ENCODE measurements at regions not wholly inside any gene's neighbourhood (a gene's known extent, or its start where the extent isn't known, plus 50 kb on each side); places are given as distances from the start of the nearest gene placed in this dataset.

DNA sequence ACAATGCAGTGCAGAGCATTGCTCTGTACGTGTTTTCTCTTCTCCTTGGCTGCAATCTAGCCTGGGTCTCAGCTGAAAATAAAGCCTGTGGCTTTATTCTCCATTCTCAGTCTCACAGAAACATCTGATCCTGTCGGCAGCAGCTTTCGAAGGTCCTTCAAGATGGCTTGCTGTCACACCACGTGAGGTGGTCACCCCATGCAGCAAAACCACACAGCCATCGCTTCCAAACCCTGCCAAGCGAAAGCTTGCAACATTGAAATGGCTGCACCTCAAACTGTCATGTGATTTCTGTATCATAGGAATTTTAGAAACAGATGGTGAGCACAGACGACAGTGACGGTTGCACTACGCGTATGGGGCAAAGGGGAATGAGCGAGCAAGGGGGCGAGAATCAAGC, 98.5 kb upstream of the SMARCA2 start:
- no peaks in the 10 kb centered on the region for H4K20me1 ChIP-seq (ENCODE audit: insufficient read depth, low read length)
- no peaks in the 10 kb centered on the region for H3K9me3 ChIP-seq (ENCODE audit: low read length)
- H3K9ac ChIP-seq (ENCODE audit: low read length): no peak overlapping the region
- H3K36me3 ChIP-seq (ENCODE audit: insufficient read depth, low read length): no peaks in the 10 kb centered on the region
- H3K27ac ChIP-seq (ENCODE audit: low read depth, low read length, poor library complexity, severe bottlenecking): no peak overlapping the region
- H2AFZ ChIP-seq (ENCODE audit: low read length): no peak overlapping the region
- no peak overlapping the region for H3K4me2 ChIP-seq (ENCODE audit: low read length)
- TF ChIP-seq CTCF (IDR thresholded peaks at IDR 0.05; ENCODE audit: low read length) (no peak), EZH2 (IDR thresholded peaks at IDR 0.05; ENCODE audit: borderline replicate concordance, low read length) (no peak)
- no peaks in the 10 kb centered on the region for H3F3A ChIP-seq (ENCODE audit: insufficient read depth, low read length)
- no peaks in the 10 kb centered on the region for H3K79me2 ChIP-seq (ENCODE audit: insufficient read depth, low read length)
- H3K4me3 ChIP-seq (ENCODE audit: low read depth, low read length, poor library complexity, severe bottlenecking): no peak overlapping the region
- H3K27me3 ChIP-seq (ENCODE audit: insufficient read depth, low read length): no peaks in the 10 kb centered on the region
- no peaks in the 10 kb centered on the region for H3K4me1 ChIP-seq (ENCODE audit: insufficient read depth, low read length, severe bottlenecking)
- no peaks in the 10 kb centered on the region for H3K9me2 ChIP-seq (ENCODE audit: low read depth, low read length)

DNA sequence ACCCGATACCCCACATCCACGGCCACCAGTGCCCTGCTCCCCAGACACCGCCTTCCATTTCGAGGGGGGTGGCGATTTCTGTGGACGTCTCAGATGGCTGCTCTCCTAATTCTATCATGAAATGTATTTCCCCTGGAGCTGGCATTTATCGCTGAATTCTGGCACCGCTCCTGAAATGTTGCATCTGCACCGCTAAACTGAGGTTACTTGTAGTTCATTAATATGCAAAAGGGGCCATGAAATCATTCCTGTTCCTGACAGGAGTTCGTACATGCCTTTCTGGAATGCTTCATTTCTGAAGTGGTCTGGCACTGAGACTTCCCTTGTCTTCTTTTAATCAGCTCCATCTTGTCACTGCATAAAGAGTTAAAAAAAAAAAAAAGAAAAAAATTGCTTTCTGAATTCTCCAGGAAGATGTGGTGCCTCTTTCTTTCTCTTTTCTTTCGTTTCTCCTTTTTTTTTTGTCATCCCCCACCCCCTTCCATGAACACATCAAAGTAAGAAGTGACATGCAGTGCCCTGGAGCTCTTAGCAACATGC, 97.7 kb upstream of the SMARCA2 start:
- no peak overlapping the region for H3K27ac ChIP-seq (ENCODE audit: low read depth, low read length, poor library complexity, severe bottlenecking)
- no peak overlapping the region for H3K4me3 ChIP-seq (ENCODE audit: low read depth, low read length, poor library complexity, severe bottlenecking)
- no peaks in the 10 kb centered on the region for H3K4me1 ChIP-seq (ENCODE audit: insufficient read depth, low read length, severe bottlenecking)
- H2AFZ ChIP-seq (ENCODE audit: low read length): no peak overlapping the region
- H3K36me3 ChIP-seq (ENCODE audit: insufficient read depth, low read length): no peaks in the 10 kb centered on the region
- no peaks in the 10 kb centered on the region for H3F3A ChIP-seq (ENCODE audit: insufficient read depth, low read length)
- H3K27me3 ChIP-seq (ENCODE audit: insufficient read depth, low read length): no peaks in the 10 kb centered on the region
- H3K9me2 ChIP-seq (ENCODE audit: low read depth, low read length): no peaks in the 10 kb centered on the region
- TF ChIP-seq EZH2 (IDR thresholded peaks at IDR 0.05; ENCODE audit: borderline replicate concordance, low read length) (no peak), CTCF (IDR thresholded peaks at IDR 0.05; ENCODE audit: low read length) (no peak)
- no peak overlapping the region for H3K4me2 ChIP-seq (ENCODE audit: low read length)
- H3K9ac ChIP-seq (ENCODE audit: low read length): no peak overlapping the region
- H4K20me1 ChIP-seq (ENCODE audit: insufficient read depth, low read length): no peaks in the 10 kb centered on the region
- no peaks in the 10 kb centered on the region for H3K79me2 ChIP-seq (ENCODE audit: insufficient read depth, low read length)
- H3K9me3 ChIP-seq (ENCODE audit: low read length): no peaks in the 10 kb centered on the region

DNA sequence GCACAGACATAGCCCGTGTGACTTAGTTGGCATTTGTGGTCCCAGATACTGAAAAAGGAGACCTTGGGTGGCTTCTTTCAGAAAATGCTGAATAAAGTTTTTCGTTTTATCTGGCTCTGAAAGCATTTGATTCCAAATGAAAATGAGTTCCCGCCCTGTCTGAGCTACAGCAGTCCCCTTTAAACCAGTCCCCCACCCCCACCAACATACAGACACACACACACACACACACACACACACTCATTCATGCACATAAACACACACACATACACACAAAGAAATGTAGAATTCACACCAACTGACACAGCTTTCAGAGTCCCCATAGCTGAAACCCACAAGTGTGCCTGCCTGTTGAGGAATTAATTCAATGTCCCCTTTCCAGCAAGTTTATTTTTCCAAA, 97.0 kb upstream of the SMARCA2 start:
- H2AFZ ChIP-seq (ENCODE audit: low read length): no peak overlapping the region
- no peaks in the 10 kb centered on the region for H3K9me2 ChIP-seq (ENCODE audit: low read depth, low read length)
- H4K20me1 ChIP-seq (ENCODE audit: insufficient read depth, low read length): no peaks in the 10 kb centered on the region
- H3K4me3 ChIP-seq (ENCODE audit: low read depth, low read length, poor library complexity, severe bottlenecking): no peak overlapping the region
- H3K27ac ChIP-seq (ENCODE audit: low read depth, low read length, poor library complexity, severe bottlenecking): no peak overlapping the region
- H3K4me1 ChIP-seq (ENCODE audit: insufficient read depth, low read length, severe bottlenecking): no peaks in the 10 kb centered on the region
- H3K9ac ChIP-seq (ENCODE audit: low read length): no peak overlapping the region
- TF ChIP-seq EZH2 (IDR thresholded peaks at IDR 0.05; ENCODE audit: borderline replicate concordance, low read length) (no peak), CTCF (IDR thresholded peaks at IDR 0.05; ENCODE audit: low read length) (no peak)
- no peak overlapping the region for H3K4me2 ChIP-seq (ENCODE audit: low read length)
- no peaks in the 10 kb centered on the region for H3K36me3 ChIP-seq (ENCODE audit: insufficient read depth, low read length)
- no peaks in the 10 kb centered on the region for H3K79me2 ChIP-seq (ENCODE audit: insufficient read depth, low read length)
- no peaks in the 10 kb centered on the region for H3K9me3 ChIP-seq (ENCODE audit: low read length)
- no peaks in the 10 kb centered on the region for H3F3A ChIP-seq (ENCODE audit: insufficient read depth, low read length)
- no peaks in the 10 kb centered on the region for H3K27me3 ChIP-seq (ENCODE audit: insufficient read depth, low read length)

Measured in OCI-LY1 (cell line).